ENCODE measurements at regions not wholly inside any gene's neighbourhood (a gene's known extent, or its start where the extent isn't known, plus 50 kb on each side); places are given as distances from the start of the nearest gene placed in this dataset.

- no peak for TF ChIP-seq RAD21 (IDR thresholded peaks at IDR 0.05)
- no peak for TF ChIP-seq JUND (IDR thresholded peaks at IDR 0.05)
Measured at GRCh38 chr5:61943713-61944112, 362.3 kb upstream of the KIF2A start (continued).

DNA sequence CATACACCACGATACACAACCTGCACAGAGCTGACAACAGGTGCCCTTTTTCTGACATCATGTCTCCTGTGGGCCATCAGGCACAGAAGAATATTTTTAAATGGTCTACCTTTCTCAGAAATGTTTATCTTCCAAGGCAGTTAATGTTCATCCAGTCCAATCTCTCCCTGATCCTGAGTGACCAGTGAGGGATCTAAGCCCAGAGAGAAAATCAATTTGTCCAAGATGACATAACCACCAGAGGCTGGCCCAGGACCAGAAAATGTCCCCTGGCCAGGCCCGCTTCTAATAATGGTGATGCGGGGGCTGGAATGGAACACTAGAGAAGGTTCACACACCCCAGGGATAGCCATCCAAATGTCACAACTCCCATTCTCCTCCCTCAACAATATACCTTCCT, 357.9 kb upstream of the KIF2A start:
- Histone ChIP-seq H3K27ac (ENCODE audit: low read depth in 1 of 2, low read length in 2 of 2) (no peak overlapping the region), H3K36me3 (ENCODE audit: control insufficient read depth in 4 of 4, insufficient read depth in 3 of 4, low read depth in 1 of 4, low read length in 3 of 4) (no peaks in the 10 kb centered on the region), H3K9ac (ENCODE audit: low read depth in 1 of 2, low read length in 2 of 2) (no peak overlapping the region), H3K27me3 (ENCODE audit: control insufficient read depth in 4 of 4, insufficient read depth in 4 of 4, low read length in 3 of 4) (no peaks in the 10 kb centered on the region), H3K4me1 (ENCODE audit: control insufficient read depth in 4 of 4, insufficient read depth in 4 of 4, low read length in 3 of 4) (no peaks in the 10 kb centered on the region), H3K4me3 (ENCODE audit: low read depth in 1 of 3, low read length in 3 of 3) (no peak overlapping the region), H3K9me3 (ENCODE audit: control insufficient read depth in 4 of 4, low read length in 3 of 4) (no peaks in the 10 kb centered on the region)
- no peak for TF ChIP-seq EGR1 (IDR thresholded peaks at IDR 0.05; ENCODE audit: low read depth in 2 of 2)
- TF ChIP-seq YY1 (IDR thresholded peaks at IDR 0.05): no peak
- no peak for TF ChIP-seq FOXA2 (IDR thresholded peaks at IDR 0.05)
- no peak for TF ChIP-seq NR2F2 (IDR thresholded peaks at IDR 0.05)
- TF ChIP-seq SP1 (IDR thresholded peaks at IDR 0.05): no peak
- TF ChIP-seq GABPA (IDR thresholded peaks at IDR 0.05 in 1 of 2, conservative IDR thresholded peaks at IDR 0.05 in 1 of 2): no peak
- no peak for TF ChIP-seq RAD21 (IDR thresholded peaks at IDR 0.05)
- no peak for TF ChIP-seq RXRA (IDR thresholded peaks at IDR 0.05)
- TF ChIP-seq HNF4A (conservative IDR thresholded peaks at IDR 0.05): no peak
- TF ChIP-seq HNF4G (IDR thresholded peaks at IDR 0.05): no peak
- TF ChIP-seq ATF3 (IDR thresholded peaks at IDR 0.05): no peak
- no peak for TF ChIP-seq JUND (IDR thresholded peaks at IDR 0.05)
- TF ChIP-seq, protein P1, sequence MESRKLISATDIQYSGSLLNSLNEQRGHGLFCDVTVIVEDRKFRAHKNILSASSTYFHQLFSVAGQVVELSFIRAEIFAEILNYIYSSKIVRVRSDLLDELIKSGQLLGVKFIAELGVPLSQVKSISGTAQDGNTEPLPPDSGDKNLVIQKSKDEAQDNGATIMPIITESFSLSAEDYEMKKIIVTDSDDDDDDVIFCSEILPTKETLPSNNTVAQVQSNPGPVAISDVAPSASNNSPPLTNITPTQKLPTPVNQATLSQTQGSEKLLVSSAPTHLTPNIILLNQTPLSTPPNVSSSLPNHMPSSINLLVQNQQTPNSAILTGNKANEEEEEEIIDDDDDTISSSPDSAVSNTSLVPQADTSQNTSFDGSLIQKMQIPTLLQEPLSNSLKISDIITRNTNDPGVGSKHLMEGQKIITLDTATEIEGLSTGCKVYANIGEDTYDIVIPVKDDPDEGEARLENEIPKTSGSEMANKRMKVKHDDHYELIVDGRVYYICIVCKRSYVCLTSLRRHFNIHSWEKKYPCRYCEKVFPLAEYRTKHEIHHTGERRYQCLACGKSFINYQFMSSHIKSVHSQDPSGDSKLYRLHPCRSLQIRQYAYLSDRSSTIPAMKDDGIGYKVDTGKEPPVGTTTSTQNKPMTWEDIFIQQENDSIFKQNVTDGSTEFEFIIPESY (IDR thresholded peaks at IDR 0.05): no peak
- no peak for TF ChIP-seq FOXA1 (IDR thresholded peaks at IDR 0.05)
- no peak for TF ChIP-seq TAF1 (conservative IDR thresholded peaks at IDR 0.05)
- no peak for DNase-seq (ENCODE audit: low spot score)
- WGBS: 64% methylated on average over 3 of the region's 3 CpGs

- no peak for TF ChIP-seq SP1 (IDR thresholded peaks at IDR 0.05)
- no peak for TF ChIP-seq JUND (IDR thresholded peaks at IDR 0.05)
- TF ChIP-seq TAF1 (conservative IDR thresholded peaks at IDR 0.05): no peak
- TF ChIP-seq RXRA (IDR thresholded peaks at IDR 0.05): no peak
- TF ChIP-seq, protein P2, sequence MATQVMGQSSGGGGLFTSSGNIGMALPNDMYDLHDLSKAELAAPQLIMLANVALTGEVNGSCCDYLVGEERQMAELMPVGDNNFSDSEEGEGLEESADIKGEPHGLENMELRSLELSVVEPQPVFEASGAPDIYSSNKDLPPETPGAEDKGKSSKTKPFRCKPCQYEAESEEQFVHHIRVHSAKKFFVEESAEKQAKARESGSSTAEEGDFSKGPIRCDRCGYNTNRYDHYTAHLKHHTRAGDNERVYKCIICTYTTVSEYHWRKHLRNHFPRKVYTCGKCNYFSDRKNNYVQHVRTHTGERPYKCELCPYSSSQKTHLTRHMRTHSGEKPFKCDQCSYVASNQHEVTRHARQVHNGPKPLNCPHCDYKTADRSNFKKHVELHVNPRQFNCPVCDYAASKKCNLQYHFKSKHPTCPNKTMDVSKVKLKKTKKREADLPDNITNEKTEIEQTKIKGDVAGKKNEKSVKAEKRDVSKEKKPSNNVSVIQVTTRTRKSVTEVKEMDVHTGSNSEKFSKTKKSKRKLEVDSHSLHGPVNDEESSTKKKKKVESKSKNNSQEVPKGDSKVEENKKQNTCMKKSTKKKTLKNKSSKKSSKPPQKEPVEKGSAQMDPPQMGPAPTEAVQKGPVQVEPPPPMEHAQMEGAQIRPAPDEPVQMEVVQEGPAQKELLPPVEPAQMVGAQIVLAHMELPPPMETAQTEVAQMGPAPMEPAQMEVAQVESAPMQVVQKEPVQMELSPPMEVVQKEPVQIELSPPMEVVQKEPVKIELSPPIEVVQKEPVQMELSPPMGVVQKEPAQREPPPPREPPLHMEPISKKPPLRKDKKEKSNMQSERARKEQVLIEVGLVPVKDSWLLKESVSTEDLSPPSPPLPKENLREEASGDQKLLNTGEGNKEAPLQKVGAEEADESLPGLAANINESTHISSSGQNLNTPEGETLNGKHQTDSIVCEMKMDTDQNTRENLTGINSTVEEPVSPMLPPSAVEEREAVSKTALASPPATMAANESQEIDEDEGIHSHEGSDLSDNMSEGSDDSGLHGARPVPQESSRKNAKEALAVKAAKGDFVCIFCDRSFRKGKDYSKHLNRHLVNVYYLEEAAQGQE (IDR thresholded peaks at IDR 0.05): no peak
- no peak for TF ChIP-seq GABPA (IDR thresholded peaks at IDR 0.05 in 1 of 2, conservative IDR thresholded peaks at IDR 0.05 in 1 of 2)
- no peak for TF ChIP-seq ATF3 (IDR thresholded peaks at IDR 0.05)
- no peak for TF ChIP-seq FOXA1 (IDR thresholded peaks at IDR 0.05)
- no peak for TF ChIP-seq HNF4A (conservative IDR thresholded peaks at IDR 0.05)
- TF ChIP-seq RAD21 (IDR thresholded peaks at IDR 0.05): no peak
- TF ChIP-seq FOXA2 (IDR thresholded peaks at IDR 0.05): no peak
- TF ChIP-seq EGR1 (IDR thresholded peaks at IDR 0.05; ENCODE audit: low read depth in 2 of 2): no peak
- TF ChIP-seq, protein P3, sequence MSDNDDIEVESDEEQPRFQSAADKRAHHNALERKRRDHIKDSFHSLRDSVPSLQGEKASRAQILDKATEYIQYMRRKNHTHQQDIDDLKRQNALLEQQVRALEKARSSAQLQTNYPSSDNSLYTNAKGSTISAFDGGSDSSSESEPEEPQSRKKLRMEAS (IDR thresholded peaks at IDR 0.05): no peak
- TF ChIP-seq NR2F2 (IDR thresholded peaks at IDR 0.05): no peak
- no peak for TF ChIP-seq YY1 (IDR thresholded peaks at IDR 0.05)
- TF ChIP-seq CTCF (IDR thresholded peaks at IDR 0.05; ENCODE audit: low read depth, low read length, missing input control): no peak
- TF ChIP-seq HNF4G (IDR thresholded peaks at IDR 0.05): no peak
- TF ChIP-seq, protein P1 (IDR thresholded peaks at IDR 0.05): no peak
- no peaks in the 10 kb centered on the region for H3K9me3 ChIP-seq (ENCODE audit: control insufficient read depth in 4 of 4, low read length in 3 of 4)
- H3K27me3 ChIP-seq (ENCODE audit: control insufficient read depth in 4 of 4, insufficient read depth in 4 of 4, low read length in 3 of 4): no peaks in the 10 kb centered on the region
- no peaks in the 10 kb centered on the region for H3K4me1 ChIP-seq (ENCODE audit: control insufficient read depth in 4 of 4, insufficient read depth in 4 of 4, low read length in 3 of 4)
- no peak for DNase-seq (ENCODE audit: low spot score)
- H3K27ac ChIP-seq (ENCODE audit: low read depth in 1 of 2, low read length in 2 of 2): no peak overlapping the region
- 80% methylated on average over 2 of the region's 2 CpGs for WGBS
- no peaks in the 10 kb centered on the region for H3K36me3 ChIP-seq (ENCODE audit: control insufficient read depth in 4 of 4, insufficient read depth in 3 of 4, low read depth in 1 of 4, low read length in 3 of 4)
- no peak overlapping the region for H3K9ac ChIP-seq (ENCODE audit: low read depth in 1 of 2, low read length in 2 of 2)
- H3K4me3 ChIP-seq (ENCODE audit: low read depth in 1 of 3, low read length in 3 of 3): no peak overlapping the region
Measured at GRCh38 chr5:61949054-61949678, 356.8 kb upstream of the KIF2A start.
